Neural cell (in vitro differentiated cells): ENCODE measurements at regions not wholly inside any gene's neighbourhood (a gene's known extent, or its start where the extent isn't known, plus 50 kb on each side); places are given as distances from the start of the nearest gene placed in this dataset.

Experiments used
- H2AFZ ChIP-seq: fragments of 200-600, 300-800 bp; sonication (generic), shearing (Covaris generic); 2 replicates; pipeline ENCODE4 v1.6.0; 2014; ENCODE audit warnings: low read depth, mild to moderate bottlenecking, antibody characterized with exemption, low read length, moderate library complexity
- H3F3A ChIP-seq: fragments of 200-600 bp; shearing (Covaris generic); 2 replicates; pipeline ENCODE4 v1.6.1; 2016; ENCODE audit warnings: mild to moderate bottlenecking, moderate library complexity, mixed read lengths, antibody characterized with exemption, low read length; ENCODE audit not compliant: insufficient read depth, poor library complexity, severe bottlenecking
- H3K27ac ChIP-seq: fragments of 200-600, 300-800 bp; sonication (generic), shearing (Covaris generic); 2 replicates; pipeline ENCODE4 v1.5.1; 2014; ENCODE audit warnings: mild to moderate bottlenecking, low read length, moderate library complexity
- H3K27me3 ChIP-seq: fragments of 300-800, 200-600 bp; sonication (generic), shearing (Covaris generic); 2 replicates; pipeline ENCODE4 v1.6.0; 2014; ENCODE audit warnings: mild to moderate bottlenecking, low read depth, low read length, moderate library complexity; ENCODE audit not compliant: insufficient read depth
- H3K36me3 ChIP-seq: fragments of 300-800, 200-600 bp; sonication (generic), shearing (Covaris generic); 2 replicates; pipeline ENCODE4 v1.5.1; 2014; ENCODE audit warnings: mild to moderate bottlenecking, antibody characterized with exemption, low read length, moderate library complexity; ENCODE audit not compliant: insufficient read depth
- H3K4me2 ChIP-seq: fragments of 300-800, 200-600 bp; sonication (generic), shearing (Covaris generic); 2 replicates; pipeline ENCODE4 v1.6.0; 2014; ENCODE audit warnings: mild to moderate bottlenecking, low read length
- H3K4me3 ChIP-seq: fragments of 300-800, 200-600 bp; sonication (generic), shearing (Covaris generic); 2 replicates; pipeline ENCODE4 v1.5.1; 2014; ENCODE audit warnings: mild to moderate bottlenecking, low read length, moderate library complexity
- H3K79me2 ChIP-seq: fragments of 200-600 bp; shearing (Covaris generic); replicated peaks from 2 replicates; pipeline ENCODE4 v1.6.0; 2014; ENCODE audit warnings: mild to moderate bottlenecking, low read length, moderate library complexity; ENCODE audit not compliant: insufficient read depth
- H3K9ac ChIP-seq: fragments of 300-800, 200-600 bp; sonication (generic), shearing (Covaris generic); 2 replicates; pipeline ENCODE4 v1.6.1; 2016; ENCODE audit warnings: mild to moderate bottlenecking, low read length, mixed read lengths
- H3K9me2 ChIP-seq: fragments of 200-600 bp; shearing (Covaris generic); 2 replicates; pipeline ENCODE4 v1.6.1; 2016; ENCODE audit warnings: mild to moderate bottlenecking, low read length, mixed read lengths; ENCODE audit not compliant: insufficient read depth
- H3K9me3 ChIP-seq: fragments of 200-600, 300-800 bp; sonication (generic), shearing (Covaris generic); 2 replicates; pipeline ENCODE4 v1.6.1; 2016; ENCODE audit warnings: mild to moderate bottlenecking, mixed run types, low read length, moderate library complexity, mixed read lengths
- H4K20me1 ChIP-seq: fragments of 200-600 bp; shearing (Covaris generic); 2 replicates; pipeline ENCODE4 v1.6.1; 2016; ENCODE audit warnings: mild to moderate bottlenecking, mixed run types; ENCODE audit not compliant: insufficient read depth
- CTCF ChIP-seq: fragments of 450-650 bp; IDR thresholded peaks from 2 replicates; pipeline ENCODE4 v1.5.1; 2014; ENCODE audit warnings: antibody characterized with exemption, mild to moderate bottlenecking, moderate library complexity; ENCODE audit not compliant: poor library complexity, severe bottlenecking
- EP300 ChIP-seq: fragments of 450-650 bp; conservative IDR thresholded peaks from 2 replicates; pipeline ENCODE4 v1.6.1; 2014; ENCODE audit warnings: antibody characterized with exemption, mild to moderate bottlenecking, moderate library complexity; ENCODE audit not compliant: poor library complexity, severe bottlenecking
- EZH2 ChIP-seq: fragments of 200-600, 300-800 bp; shearing (Covaris generic), sonication (generic); IDR thresholded peaks from 2 replicates; pipeline ENCODE4 v1.6.1; 2014; ENCODE audit warnings: antibody characterized with exemption, low read length, borderline replicate concordance, mild to moderate bottlenecking; ENCODE audit not compliant: insufficient read depth, poor library complexity, severe bottlenecking
- MXI1 ChIP-seq: fragments of 450-650 bp; conservative IDR thresholded peaks from 2 replicates; pipeline ENCODE4 v1.6.1; 2014; ENCODE audit warnings: antibody characterized with exemption, mild to moderate bottlenecking; ENCODE audit not compliant: poor library complexity, severe bottlenecking
- POLR2AphosphoS5 ChIP-seq: IDR thresholded peaks from 2 replicates; pipeline ENCODE4 v1.6.1; 2012
- RAD21 ChIP-seq: fragments of 450-650 bp; conservative IDR thresholded peaks from 2 replicates; pipeline ENCODE4 v1.6.1; 2014; ENCODE audit warnings: antibody characterized with exemption, mild to moderate bottlenecking, moderate library complexity
- REST ChIP-seq: IDR thresholded peaks from 2 replicates; pipeline ENCODE4 v1.6.1; 2012; ENCODE audit warnings: borderline replicate concordance
- SMC3 ChIP-seq: fragments of 450-650 bp; conservative IDR thresholded peaks from 2 replicates; pipeline ENCODE4 v1.6.1; 2014; ENCODE audit warnings: antibody characterized with exemption, mild to moderate bottlenecking, moderate library complexity; ENCODE audit not compliant: poor library complexity
- TAF1 ChIP-seq: IDR thresholded peaks from 2 replicates; pipeline ENCODE4 v1.6.1; 2012; ENCODE audit warnings: low read depth

- Histone ChIP-seq H3K9ac (no peak overlapping the region), H2AFZ (no peak overlapping the region), H3K27ac (no peak overlapping the region), H3K9me2 (no peaks in the 10 kb centered on the region), H3K79me2 (no peaks in the 10 kb centered on the region), H3K27me3 (no peaks in the 10 kb centered on the region), H3K4me2 (no peak overlapping the region), H4K20me1 (no peaks in the 10 kb centered on the region), H3F3A (no peaks in the 10 kb centered on the region), H3K4me3 (no peak overlapping the region), H3K36me3 (no peaks in the 10 kb centered on the region), H3K9me3 (no peaks in the 10 kb centered on the region)
- TF ChIP-seq EP300 (no peak), TAF1 (no peak), REST (no peak), EZH2 (no peak), MXI1 (no peak), SMC3 (no peak), CTCF (no peak)
Observed at GRCh38 chr2:42930025-42930581, 137.7 kb upstream of the HAAO start.

GRCh38 chr2:42929546-42930024 is 137.2 kb upstream of the HAAO start:
- H3K9ac ChIP-seq = no peak overlapping the region
- no peaks in the 10 kb centered on the region for H4K20me1 ChIP-seq
- H3K4me3 ChIP-seq = no peak overlapping the region
- H3K9me3 ChIP-seq = no peaks in the 10 kb centered on the region
- H3F3A ChIP-seq = no peaks in the 10 kb centered on the region
- H3K36me3 ChIP-seq = no peaks in the 10 kb centered on the region
- H3K79me2 ChIP-seq = no peaks in the 10 kb centered on the region
- H3K4me2 ChIP-seq = no peak overlapping the region
- H2AFZ ChIP-seq = no peak overlapping the region
- TF ChIP-seq MXI1 (no peak), RAD21 (no peak), POLR2AphosphoS5 (no peak), EZH2 (no peak), TAF1 (no peak), CTCF (no peak), REST (no peak), SMC3 (no peak), EP300 (no peak)
- no peaks in the 10 kb centered on the region for H3K9me2 ChIP-seq
- H3K27me3 ChIP-seq = no peaks in the 10 kb centered on the region
- no peak overlapping the region for H3K27ac ChIP-seq
